IMR-90 (cell line): ENCODE measurements at regions not wholly inside any gene's neighbourhood (a gene's known extent, or its start where the extent isn't known, plus 50 kb on each side); places are given as distances from the start of the nearest gene placed in this dataset.

Experiments used
- MAFK ChIP-seq: IDR thresholded peaks from 2 replicates; pipeline ENCODE4 v1.6.1; 2012; ENCODE audit warnings: low read depth, low read length, improper control_type of control experiment
- SMC3 ChIP-seq: fragments of 150-350 bp; IDR thresholded peaks from 2 replicates; pipeline ENCODE4 v1.6.1; 2016; ENCODE audit warnings: low read depth, mild to moderate bottlenecking, antibody characterized with exemption, low read length, moderate library complexity
- TF ChIP-seq, protein P1 (sequence below): conservative IDR thresholded peaks from 2 replicates; pipeline ENCODE4 v1.5.1; 2012; ENCODE audit warnings: mild to moderate bottlenecking, low read depth, low read length, improper control_type of control experiment
- TF ChIP-seq, protein P2 (sequence below): fragments of 150-350 bp; IDR thresholded peaks from 2 replicates; pipeline ENCODE4 v1.6.1; 2016; ENCODE audit warnings: low read depth, mild to moderate bottlenecking, low read length, moderate library complexity, borderline replicate concordance
- TF ChIP-seq, protein P3 (sequence below): fragments of 150-350 bp; IDR thresholded peaks from 2 replicates; pipeline ENCODE4 v1.6.1; 2017; ENCODE audit warnings: mild to moderate bottlenecking, antibody characterized with exemption, low read length, low read depth

DNA sequence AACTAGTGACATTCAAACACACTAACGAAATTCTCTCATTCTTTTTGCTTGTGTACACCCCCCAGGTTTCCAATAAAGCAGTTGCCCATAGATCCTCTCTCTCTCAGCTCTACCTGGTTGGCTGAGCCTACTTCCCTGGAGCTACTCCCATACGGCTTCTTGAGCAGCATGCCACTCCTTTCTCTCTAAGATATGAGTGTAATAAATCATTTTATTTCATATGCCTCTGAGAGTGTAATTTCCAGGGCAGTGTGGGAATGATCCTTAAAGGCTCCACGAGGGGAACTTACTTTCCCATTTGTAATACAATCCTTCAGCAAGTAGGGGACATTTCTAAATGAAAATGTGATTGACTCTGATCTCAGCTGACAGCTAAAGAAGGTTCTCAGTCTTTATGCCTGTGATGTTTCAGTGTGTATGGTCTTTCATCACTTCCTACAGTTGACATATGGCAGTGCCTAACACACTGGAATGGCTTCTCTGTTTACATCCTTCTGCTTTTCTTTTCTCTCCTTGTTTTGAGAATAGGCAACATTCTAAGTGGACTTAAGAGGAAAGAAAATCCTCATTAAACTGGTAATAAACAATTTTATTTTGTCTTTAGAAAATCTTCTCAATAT lies 1194.3 kb upstream of the CDH8 start:
- TF ChIP-seq SMC3 (no peak), MAFK (no peak)
- TF ChIP-seq, protein P1, sequence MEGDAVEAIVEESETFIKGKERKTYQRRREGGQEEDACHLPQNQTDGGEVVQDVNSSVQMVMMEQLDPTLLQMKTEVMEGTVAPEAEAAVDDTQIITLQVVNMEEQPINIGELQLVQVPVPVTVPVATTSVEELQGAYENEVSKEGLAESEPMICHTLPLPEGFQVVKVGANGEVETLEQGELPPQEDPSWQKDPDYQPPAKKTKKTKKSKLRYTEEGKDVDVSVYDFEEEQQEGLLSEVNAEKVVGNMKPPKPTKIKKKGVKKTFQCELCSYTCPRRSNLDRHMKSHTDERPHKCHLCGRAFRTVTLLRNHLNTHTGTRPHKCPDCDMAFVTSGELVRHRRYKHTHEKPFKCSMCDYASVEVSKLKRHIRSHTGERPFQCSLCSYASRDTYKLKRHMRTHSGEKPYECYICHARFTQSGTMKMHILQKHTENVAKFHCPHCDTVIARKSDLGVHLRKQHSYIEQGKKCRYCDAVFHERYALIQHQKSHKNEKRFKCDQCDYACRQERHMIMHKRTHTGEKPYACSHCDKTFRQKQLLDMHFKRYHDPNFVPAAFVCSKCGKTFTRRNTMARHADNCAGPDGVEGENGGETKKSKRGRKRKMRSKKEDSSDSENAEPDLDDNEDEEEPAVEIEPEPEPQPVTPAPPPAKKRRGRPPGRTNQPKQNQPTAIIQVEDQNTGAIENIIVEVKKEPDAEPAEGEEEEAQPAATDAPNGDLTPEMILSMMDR: no peak
- TF ChIP-seq, protein P2, sequence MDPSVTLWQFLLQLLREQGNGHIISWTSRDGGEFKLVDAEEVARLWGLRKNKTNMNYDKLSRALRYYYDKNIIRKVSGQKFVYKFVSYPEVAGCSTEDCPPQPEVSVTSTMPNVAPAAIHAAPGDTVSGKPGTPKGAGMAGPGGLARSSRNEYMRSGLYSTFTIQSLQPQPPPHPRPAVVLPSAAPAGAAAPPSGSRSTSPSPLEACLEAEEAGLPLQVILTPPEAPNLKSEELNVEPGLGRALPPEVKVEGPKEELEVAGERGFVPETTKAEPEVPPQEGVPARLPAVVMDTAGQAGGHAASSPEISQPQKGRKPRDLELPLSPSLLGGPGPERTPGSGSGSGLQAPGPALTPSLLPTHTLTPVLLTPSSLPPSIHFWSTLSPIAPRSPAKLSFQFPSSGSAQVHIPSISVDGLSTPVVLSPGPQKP: no peak
- TF ChIP-seq, protein P3, sequence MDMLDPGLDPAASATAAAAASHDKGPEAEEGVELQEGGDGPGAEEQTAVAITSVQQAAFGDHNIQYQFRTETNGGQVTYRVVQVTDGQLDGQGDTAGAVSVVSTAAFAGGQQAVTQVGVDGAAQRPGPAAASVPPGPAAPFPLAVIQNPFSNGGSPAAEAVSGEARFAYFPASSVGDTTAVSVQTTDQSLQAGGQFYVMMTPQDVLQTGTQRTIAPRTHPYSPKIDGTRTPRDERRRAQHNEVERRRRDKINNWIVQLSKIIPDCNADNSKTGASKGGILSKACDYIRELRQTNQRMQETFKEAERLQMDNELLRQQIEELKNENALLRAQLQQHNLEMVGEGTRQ: no peak
